ENCODE measurements at regions not wholly inside any gene's neighbourhood (a gene's known extent, or its start where the extent isn't known, plus 50 kb on each side); places are given as distances from the start of the nearest gene placed in this dataset.

DNA sequence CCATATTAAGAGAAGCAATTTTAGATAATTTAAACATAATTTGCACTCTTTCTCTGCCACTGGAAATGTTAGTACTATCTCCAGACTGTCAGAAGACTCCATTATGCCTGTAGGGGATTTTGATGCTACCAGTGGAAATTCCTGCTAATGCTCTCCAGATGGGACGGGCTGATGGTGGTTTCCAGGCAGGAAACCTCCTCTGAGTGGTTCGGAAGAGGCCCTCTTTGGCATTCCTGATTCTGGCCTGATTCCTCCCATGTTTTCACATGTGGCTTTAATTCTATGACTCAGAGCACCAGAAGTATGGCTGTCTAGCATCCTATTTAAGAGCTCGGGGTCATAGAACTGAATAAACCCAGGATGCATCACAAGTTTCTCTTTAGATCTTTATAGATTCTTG is 70.9 kb upstream of the ST6GAL2 start:
- TF ChIP-seq EZH2phosphoT487 (IDR thresholded peaks at IDR 0.05; ENCODE audit: low read depth) (no peak), CTCF (IDR thresholded peaks at IDR 0.05; ENCODE audit: low read depth, low read length) (no peak)
- Histone ChIP-seq H3K79me2 (ENCODE audit: low read length) (no peaks in the 10 kb centered on the region), H3K9me3 (ENCODE audit: insufficient read depth, low read length) (no peaks in the 10 kb centered on the region), H2AFZ (ENCODE audit: low read depth, low read length) (no peak overlapping the region), H3K4me3 (ENCODE audit: low read length) (no peak overlapping the region), H3K4me2 (ENCODE audit: low read length) (no peak overlapping the region), H3K27me3 (ENCODE audit: low read depth, low read length) (no peaks in the 10 kb centered on the region), H3K27ac (ENCODE audit: low read length) (no peak overlapping the region), H3K9ac (ENCODE audit: low read length) (no peak overlapping the region), H3K4me1 (ENCODE audit: low read length) (no peaks in the 10 kb centered on the region), H3K36me3 (replicated peaks; ENCODE audit: low read depth, low read length) (no peaks in the 10 kb centered on the region), H4K20me1 (ENCODE audit: insufficient read depth, low read length) (no peaks in the 10 kb centered on the region)

GRCh38 chr2:106959975-106960682 is 74.2 kb upstream of the ST6GAL2 start:
- no peaks in the 10 kb centered on the region for H3K36me3 ChIP-seq (replicated peaks; ENCODE audit: low read depth, low read length)
- H3K4me2 ChIP-seq (ENCODE audit: low read length): no peak overlapping the region
- no peak overlapping the region for H3K9ac ChIP-seq (ENCODE audit: low read length)
- H3K27ac ChIP-seq (ENCODE audit: low read length): no peak overlapping the region
- H3K9me3 ChIP-seq (ENCODE audit: insufficient read depth, low read length): no peaks in the 10 kb centered on the region
- H4K20me1 ChIP-seq (ENCODE audit: insufficient read depth, low read length): no peaks in the 10 kb centered on the region
- H3K4me3 ChIP-seq (ENCODE audit: low read length): no peak overlapping the region
- TF ChIP-seq EZH2phosphoT487 (IDR thresholded peaks at IDR 0.05; ENCODE audit: low read depth): no peak
- TF ChIP-seq CTCF (IDR thresholded peaks at IDR 0.05; ENCODE audit: low read depth, low read length): no peak
- peaks cover 4% of the 10 kb centered on the region; the same call in 1 of the 2 replicates for H3K4me1 ChIP-seq (ENCODE audit: low read length)
- H3K27me3 ChIP-seq (ENCODE audit: low read depth, low read length): 0 out of 2 replicates have a peak, but pooled peaks cover 7% of the 10 kb centered on the region
- H2AFZ ChIP-seq (ENCODE audit: low read depth, low read length): no peak overlapping the region
- H3K79me2 ChIP-seq (ENCODE audit: low read length): no peaks in the 10 kb centered on the region

- no peak overlapping the region for H3K9ac ChIP-seq (ENCODE audit: low read length)
- peaks cover 4% of the 10 kb centered on the region; the same call in 1 of the 2 replicates for H3K4me1 ChIP-seq (ENCODE audit: low read length)
- TF ChIP-seq CTCF (IDR thresholded peaks at IDR 0.05; ENCODE audit: low read depth, low read length) (no peak), EZH2phosphoT487 (IDR thresholded peaks at IDR 0.05; ENCODE audit: low read depth) (no peak)
- H3K36me3 ChIP-seq (replicated peaks; ENCODE audit: low read depth, low read length): no peaks in the 10 kb centered on the region
- no peak overlapping the region for H3K4me3 ChIP-seq (ENCODE audit: low read length)
- no peaks in the 10 kb centered on the region for H3K9me3 ChIP-seq (ENCODE audit: insufficient read depth, low read length)
- 0 out of 2 replicates have a peak, but pooled peaks cover 7% of the 10 kb centered on the region for H3K27me3 ChIP-seq (ENCODE audit: low read depth, low read length)
- no peak overlapping the region for H3K4me2 ChIP-seq (ENCODE audit: low read length)
- H3K27ac ChIP-seq (ENCODE audit: low read length): no peak overlapping the region
- H3K79me2 ChIP-seq (ENCODE audit: low read length): no peaks in the 10 kb centered on the region
- H2AFZ ChIP-seq (ENCODE audit: low read depth, low read length): no peak overlapping the region
- no peaks in the 10 kb centered on the region for H4K20me1 ChIP-seq (ENCODE audit: insufficient read depth, low read length)
These were observed 74.8 kb upstream of the ST6GAL2 start for GRCh38 chr2:106960683-106961161.

GRCh38 chr2:106961328-106961727 is 75.4 kb upstream of the ST6GAL2 start:
- H3K9me3 ChIP-seq (ENCODE audit: insufficient read depth, low read length): no peaks in the 10 kb centered on the region
- no peak overlapping the region for H3K4me3 ChIP-seq (ENCODE audit: low read length)
- H3K36me3 ChIP-seq (replicated peaks; ENCODE audit: low read depth, low read length): no peaks in the 10 kb centered on the region
- peaks cover 4% of the 10 kb centered on the region; the same call in 1 of the 2 replicates for H3K4me1 ChIP-seq (ENCODE audit: low read length)
- no peak overlapping the region for H3K4me2 ChIP-seq (ENCODE audit: low read length)
- no peak overlapping the region for H3K9ac ChIP-seq (ENCODE audit: low read length)
- no peaks in the 10 kb centered on the region for H3K79me2 ChIP-seq (ENCODE audit: low read length)
- H3K27ac ChIP-seq (ENCODE audit: low read length): no peak overlapping the region
- H2AFZ ChIP-seq (ENCODE audit: low read depth, low read length): no peak overlapping the region
- 0 out of 2 replicates have a peak, but pooled peaks cover 7% of the 10 kb centered on the region for H3K27me3 ChIP-seq (ENCODE audit: low read depth, low read length)
- no peak for TF ChIP-seq EZH2phosphoT487 (IDR thresholded peaks at IDR 0.05; ENCODE audit: low read depth)
- TF ChIP-seq CTCF (IDR thresholded peaks at IDR 0.05; ENCODE audit: low read depth, low read length): no peak
- H4K20me1 ChIP-seq (ENCODE audit: insufficient read depth, low read length): no peaks in the 10 kb centered on the region
